DND-41 (cell line): ENCODE measurements at regions not wholly inside any gene's neighbourhood (a gene's known extent, or its start where the extent isn't known, plus 50 kb on each side); places are given as distances from the start of the nearest gene placed in this dataset.

Source experiments
- EZH2 ChIP-seq: IDR thresholded peaks from 3 replicates; pipeline ENCODE4 v1.6.1; 2012; ENCODE audit warnings: borderline replicate concordance, low read depth, mild to moderate bottlenecking, moderate library complexity, low read length, inconsistent platforms; ENCODE audit not compliant: severe bottlenecking
- TF ChIP-seq, protein P1 (sequence below): IDR thresholded peaks from 2 replicates; pipeline ENCODE4 v1.5.1; 2012; ENCODE audit warnings: borderline replicate concordance, low read length, moderate library complexity, mild to moderate bottlenecking; ENCODE audit not compliant: poor library complexity, severe bottlenecking; ENCODE audit errors: extremely low read depth

- TF ChIP-seq, protein P1, sequence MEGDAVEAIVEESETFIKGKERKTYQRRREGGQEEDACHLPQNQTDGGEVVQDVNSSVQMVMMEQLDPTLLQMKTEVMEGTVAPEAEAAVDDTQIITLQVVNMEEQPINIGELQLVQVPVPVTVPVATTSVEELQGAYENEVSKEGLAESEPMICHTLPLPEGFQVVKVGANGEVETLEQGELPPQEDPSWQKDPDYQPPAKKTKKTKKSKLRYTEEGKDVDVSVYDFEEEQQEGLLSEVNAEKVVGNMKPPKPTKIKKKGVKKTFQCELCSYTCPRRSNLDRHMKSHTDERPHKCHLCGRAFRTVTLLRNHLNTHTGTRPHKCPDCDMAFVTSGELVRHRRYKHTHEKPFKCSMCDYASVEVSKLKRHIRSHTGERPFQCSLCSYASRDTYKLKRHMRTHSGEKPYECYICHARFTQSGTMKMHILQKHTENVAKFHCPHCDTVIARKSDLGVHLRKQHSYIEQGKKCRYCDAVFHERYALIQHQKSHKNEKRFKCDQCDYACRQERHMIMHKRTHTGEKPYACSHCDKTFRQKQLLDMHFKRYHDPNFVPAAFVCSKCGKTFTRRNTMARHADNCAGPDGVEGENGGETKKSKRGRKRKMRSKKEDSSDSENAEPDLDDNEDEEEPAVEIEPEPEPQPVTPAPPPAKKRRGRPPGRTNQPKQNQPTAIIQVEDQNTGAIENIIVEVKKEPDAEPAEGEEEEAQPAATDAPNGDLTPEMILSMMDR = no peak
- no peak for TF ChIP-seq EZH2
These were observed 73.4 kb upstream of the GTSF1L start for GRCh38 chr20:43800186-43800585.
